ENCODE measurements at regions not wholly inside any gene's neighbourhood (a gene's known extent, or its start where the extent isn't known, plus 50 kb on each side); places are given as distances from the start of the nearest gene placed in this dataset.

DNA sequence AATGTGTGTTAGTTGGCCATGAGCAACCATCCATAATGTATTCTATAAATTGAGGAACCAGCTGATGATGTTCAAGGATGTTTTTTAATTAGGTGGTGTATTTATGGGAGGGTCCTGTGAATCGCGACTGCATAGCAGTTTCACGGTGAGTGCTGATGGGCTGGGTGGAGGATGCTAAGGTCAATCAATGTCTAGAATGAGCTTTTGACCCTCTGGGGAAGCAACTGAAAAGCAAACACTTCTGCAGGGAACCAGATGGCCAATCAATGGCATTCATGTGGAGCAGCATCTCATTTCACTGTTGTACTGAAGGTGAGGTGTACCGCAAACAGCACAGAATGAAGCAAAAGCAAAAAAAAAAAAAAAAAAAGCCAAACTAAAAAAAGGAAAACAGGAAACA, 676.1 kb upstream of the TMEM132C start:
- no peak for DNase-seq (ENCODE audit: extremely low read depth, low read depth)
- no peak overlapping the region for H3K4me3 ChIP-seq (replicated peaks; ENCODE audit: low read depth, low read length)
- TF ChIP-seq, protein P1, sequence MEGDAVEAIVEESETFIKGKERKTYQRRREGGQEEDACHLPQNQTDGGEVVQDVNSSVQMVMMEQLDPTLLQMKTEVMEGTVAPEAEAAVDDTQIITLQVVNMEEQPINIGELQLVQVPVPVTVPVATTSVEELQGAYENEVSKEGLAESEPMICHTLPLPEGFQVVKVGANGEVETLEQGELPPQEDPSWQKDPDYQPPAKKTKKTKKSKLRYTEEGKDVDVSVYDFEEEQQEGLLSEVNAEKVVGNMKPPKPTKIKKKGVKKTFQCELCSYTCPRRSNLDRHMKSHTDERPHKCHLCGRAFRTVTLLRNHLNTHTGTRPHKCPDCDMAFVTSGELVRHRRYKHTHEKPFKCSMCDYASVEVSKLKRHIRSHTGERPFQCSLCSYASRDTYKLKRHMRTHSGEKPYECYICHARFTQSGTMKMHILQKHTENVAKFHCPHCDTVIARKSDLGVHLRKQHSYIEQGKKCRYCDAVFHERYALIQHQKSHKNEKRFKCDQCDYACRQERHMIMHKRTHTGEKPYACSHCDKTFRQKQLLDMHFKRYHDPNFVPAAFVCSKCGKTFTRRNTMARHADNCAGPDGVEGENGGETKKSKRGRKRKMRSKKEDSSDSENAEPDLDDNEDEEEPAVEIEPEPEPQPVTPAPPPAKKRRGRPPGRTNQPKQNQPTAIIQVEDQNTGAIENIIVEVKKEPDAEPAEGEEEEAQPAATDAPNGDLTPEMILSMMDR (IDR thresholded peaks at IDR 0.05; ENCODE audit: low read depth, low read length, missing control alignments) = no peak

DNA sequence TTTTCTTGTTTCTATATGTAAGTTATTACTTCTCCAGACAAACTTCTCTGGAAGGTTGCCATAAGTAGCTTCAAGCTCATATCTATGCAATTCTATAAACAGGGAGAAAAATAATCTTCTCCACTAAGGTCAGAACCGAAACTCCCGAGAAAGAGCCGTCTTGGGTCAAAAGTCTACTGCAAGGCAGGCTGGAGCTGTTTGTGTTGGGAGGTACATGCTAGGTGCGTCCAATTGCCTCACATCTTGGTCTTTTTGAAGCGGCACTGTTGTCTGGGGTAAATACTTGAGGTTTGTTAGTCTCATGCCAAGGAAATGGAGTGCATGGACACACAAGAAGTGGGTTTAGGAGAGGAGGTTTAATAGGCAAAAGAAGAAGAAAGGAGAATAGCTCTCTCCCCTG, 674.7 kb upstream of the TMEM132C start:
- H3K4me3 ChIP-seq (replicated peaks; ENCODE audit: low read depth, low read length) = no peak overlapping the region
- TF ChIP-seq, protein P1 (IDR thresholded peaks at IDR 0.05; ENCODE audit: low read depth, low read length, missing control alignments) = no peak
- DNase-seq (ENCODE audit: extremely low read depth, low read depth) = no peak

DNA sequence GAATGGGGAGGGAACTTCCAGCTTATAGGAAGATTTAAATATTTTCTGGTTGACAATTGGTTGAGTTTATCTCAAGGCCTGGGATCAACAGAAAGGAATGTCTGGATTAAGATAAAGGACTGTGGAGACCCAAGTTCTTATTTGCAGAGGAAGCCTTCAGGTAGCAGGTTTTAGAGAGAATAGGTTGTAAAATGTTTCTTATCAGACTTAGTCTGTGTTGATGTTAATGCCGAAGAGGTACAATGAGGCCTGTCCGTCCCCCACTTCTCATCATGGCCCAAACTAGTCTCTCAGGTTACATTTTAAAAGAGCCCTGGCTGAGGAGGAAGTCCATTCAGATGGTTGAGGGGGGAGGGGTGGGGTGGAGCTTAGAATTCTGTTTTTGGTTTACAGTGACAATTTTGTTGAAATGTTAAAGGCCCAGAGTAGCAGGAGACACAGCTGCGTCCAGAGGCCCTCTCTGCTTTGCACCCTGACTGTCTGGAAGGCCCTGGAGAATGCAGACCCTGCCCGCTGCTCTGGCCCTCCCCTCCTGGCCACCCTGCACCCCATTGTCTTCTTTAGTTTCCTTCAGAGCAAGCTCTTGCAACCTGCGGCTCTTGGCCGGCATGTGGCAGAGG, 672.5 kb upstream of the TMEM132C start:
- no peak for DNase-seq (ENCODE audit: extremely low read depth, low read depth)
- TF ChIP-seq, protein P1 (IDR thresholded peaks at IDR 0.05; ENCODE audit: low read depth, low read length, missing control alignments) = no peak
- H3K4me3 ChIP-seq (replicated peaks; ENCODE audit: low read depth, low read length) = no peak overlapping the region

DNA sequence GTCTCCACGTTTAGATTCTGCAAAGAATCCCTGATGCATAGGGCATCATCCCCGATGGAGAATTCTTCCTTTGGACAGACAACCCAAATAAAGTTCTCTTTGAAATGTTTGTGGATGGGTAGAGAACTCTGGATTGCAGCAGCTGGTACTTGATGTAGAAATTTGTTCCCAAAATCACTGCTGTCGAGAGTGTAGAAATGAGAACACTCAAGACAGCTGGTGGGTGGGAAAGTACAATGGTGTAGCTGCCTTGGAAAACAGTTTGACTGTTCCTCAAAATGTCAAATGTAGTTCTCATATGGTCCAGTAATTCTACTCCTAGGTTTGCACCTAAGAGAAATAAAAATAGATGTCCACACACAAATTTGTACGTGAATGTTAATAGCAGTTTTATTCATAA, 671.5 kb upstream of the TMEM132C start:
- no peak overlapping the region for H3K4me3 ChIP-seq (replicated peaks; ENCODE audit: low read depth, low read length)
- DNase-seq (ENCODE audit: extremely low read depth, low read depth) = no peak
- TF ChIP-seq, protein P1 (IDR thresholded peaks at IDR 0.05; ENCODE audit: low read depth, low read length, missing control alignments) = no peak

DNA sequence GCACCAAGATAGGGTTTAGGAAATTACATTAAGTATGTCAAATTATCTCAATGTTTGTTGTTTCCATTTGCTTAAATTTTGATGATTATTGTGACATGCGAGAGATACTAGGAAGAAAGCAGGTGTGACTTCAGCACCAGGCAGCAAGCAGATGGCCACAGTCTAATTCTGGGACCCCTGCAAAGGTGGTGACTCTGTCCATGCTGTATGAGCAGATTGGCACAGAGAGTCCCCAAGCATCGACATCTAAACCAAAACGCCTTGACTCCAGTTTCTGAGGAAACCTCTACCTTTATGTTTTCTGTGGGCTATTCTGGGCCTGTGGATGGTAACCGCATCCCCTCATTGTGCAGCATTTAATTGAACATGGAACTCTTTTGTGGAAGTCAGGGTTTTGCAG, 670.1 kb upstream of the TMEM132C start:
- DNase-seq (ENCODE audit: extremely low read depth, low read depth) = no peak
- TF ChIP-seq, protein P1 (IDR thresholded peaks at IDR 0.05; ENCODE audit: low read depth, low read length, missing control alignments) = no peak

DNA sequence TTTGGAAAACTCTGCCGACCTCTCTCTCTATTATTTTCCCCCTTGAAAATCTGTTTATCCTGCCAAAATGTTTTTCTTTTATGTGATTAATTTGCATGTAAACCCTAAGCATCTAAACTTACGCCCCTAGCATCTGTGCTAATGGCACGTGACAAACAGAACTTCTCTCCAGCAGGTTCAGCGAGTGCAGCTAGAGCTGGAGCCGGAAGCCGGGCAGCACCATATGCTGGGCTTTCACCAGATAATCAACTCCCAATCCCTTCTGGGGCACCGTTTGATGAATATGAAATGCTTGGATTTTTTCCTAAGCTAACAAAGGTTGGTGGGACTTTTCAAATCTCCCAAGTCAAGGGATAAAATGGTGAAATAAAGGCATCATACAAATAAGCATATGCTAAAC, 667.5 kb upstream of the TMEM132C start:
- DNase-seq (ENCODE audit: extremely low read depth, low read depth) = no peak
- TF ChIP-seq, protein P1 (IDR thresholded peaks at IDR 0.05; ENCODE audit: low read depth, low read length, missing control alignments) = no peak

More for the DNA sequence above, 670.1 kb upstream of the TMEM132C start:
- no peak overlapping the region for H3K4me3 ChIP-seq (replicated peaks; ENCODE audit: low read depth, low read length)

DNA sequence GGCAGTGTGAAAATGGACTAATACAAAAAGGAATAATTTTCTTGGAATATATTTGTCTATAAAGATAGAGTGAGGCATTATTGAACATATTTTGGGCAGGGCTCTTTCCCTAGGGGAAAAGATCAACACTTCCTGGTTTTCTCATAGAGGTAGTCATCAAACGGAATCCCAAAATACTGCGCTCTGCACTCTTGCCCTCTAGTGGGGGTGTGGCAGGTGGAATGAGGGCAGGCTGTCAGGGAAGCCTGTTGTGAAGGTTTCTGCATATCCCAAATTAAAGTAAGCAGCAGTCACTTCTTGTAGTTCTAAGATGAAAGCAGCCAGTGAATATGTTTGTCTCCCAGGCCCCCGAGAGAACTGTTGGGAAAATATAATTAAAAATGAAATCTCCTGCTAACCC, 666.8 kb upstream of the TMEM132C start:
- H3K4me3 ChIP-seq (replicated peaks; ENCODE audit: low read depth, low read length) = no peak overlapping the region
- DNase-seq (ENCODE audit: extremely low read depth, low read depth) = no peak
- TF ChIP-seq, protein P1 (IDR thresholded peaks at IDR 0.05; ENCODE audit: low read depth, low read length, missing control alignments) = no peak

More for the DNA sequence above, 667.5 kb upstream of the TMEM132C start:
- H3K4me3 ChIP-seq (replicated peaks; ENCODE audit: low read depth, low read length) = no peak overlapping the region
